IPS DF 4.7 (cell line): ENCODE measurements at regions not wholly inside any gene's neighbourhood (a gene's known extent, or its start where the extent isn't known, plus 50 kb on each side); places are given as distances from the start of the nearest gene placed in this dataset.

ENCODE experiments used
- DNase-seq: peaks from one replicate; pipeline ENCODE4 v3.0.0-alpha.2; 2013; ENCODE audit warnings: low spot score; ENCODE audit errors: extremely low read depth

- DNase-seq = no peak
Measured at GRCh38 chr6:120108061-120108795, 758.7 kb upstream of the MAN1A1 start.

DNA sequence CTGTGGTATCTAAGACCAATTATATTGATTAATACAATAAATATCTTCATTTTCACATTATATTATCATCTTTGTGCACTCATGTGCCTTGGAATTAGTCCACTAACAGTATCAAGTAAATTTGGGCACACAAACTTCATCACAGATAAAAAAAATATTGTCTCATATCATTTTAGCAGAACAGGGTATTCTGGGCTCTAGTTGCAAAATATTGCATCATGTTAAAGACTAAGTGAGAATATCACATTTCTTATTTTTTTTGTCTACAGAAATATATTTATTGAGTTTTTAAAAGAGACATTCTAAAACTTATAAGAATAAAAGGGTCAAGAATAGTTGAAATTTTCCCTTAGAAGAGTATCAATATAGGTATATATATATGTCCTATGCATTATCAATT is 754.1 kb upstream of the MAN1A1 start:
- no peak for DNase-seq

DNA sequence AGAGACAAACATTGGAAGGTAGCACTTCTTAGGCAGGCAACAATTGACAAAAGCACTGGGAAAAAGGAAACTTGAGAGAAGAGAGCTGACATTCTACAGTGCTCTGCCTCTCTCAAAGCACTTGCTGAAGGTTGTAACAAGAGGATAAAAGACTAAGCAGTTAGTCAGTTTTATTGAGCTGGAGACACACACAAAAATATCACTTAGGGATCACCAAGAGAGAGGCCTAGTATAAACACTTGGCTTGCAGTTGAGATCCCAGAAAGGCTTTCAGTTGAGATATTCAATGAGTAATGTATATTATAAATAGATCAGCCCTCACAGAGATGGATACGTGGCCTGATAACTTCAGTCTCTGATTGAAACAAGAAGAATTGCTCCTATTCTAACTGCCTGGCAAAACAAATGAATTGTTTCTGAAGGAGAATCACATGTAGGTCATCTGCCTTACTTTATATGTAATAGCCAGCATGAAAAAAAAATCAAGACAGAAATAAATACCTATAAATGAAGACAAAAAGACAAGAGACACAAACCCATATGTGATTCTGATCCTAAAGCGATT is 747.2 kb upstream of the MAN1A1 start:
- no peak for DNase-seq

- no peak for DNase-seq
Measured at GRCh38 chr6:120083186-120083585, 733.6 kb upstream of the MAN1A1 start.

DNA sequence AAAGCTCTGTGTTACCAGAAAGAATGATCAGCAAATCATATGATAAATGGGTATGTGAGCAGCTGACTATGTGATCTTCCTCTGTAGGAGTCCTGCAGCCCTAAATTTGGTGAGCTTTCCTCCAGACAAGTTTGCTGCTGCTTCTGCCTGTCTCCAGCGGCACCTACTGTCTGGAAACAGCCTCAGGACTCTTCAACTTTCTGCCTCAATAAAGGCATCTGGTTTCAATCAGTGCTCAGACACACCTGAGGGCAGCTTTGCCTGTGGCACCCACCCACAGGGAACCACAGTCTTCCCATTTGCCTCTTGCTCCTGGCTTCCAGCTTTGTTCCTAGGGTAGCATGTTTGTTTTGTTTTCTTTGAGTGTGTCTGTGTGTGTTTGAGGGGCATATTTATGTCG is 727.9 kb upstream of the MAN1A1 start:
- no peak for DNase-seq

GRCh38 chr6:120058410-120058809 is 708.8 kb upstream of the MAN1A1 start:
- no peak for DNase-seq

DNA sequence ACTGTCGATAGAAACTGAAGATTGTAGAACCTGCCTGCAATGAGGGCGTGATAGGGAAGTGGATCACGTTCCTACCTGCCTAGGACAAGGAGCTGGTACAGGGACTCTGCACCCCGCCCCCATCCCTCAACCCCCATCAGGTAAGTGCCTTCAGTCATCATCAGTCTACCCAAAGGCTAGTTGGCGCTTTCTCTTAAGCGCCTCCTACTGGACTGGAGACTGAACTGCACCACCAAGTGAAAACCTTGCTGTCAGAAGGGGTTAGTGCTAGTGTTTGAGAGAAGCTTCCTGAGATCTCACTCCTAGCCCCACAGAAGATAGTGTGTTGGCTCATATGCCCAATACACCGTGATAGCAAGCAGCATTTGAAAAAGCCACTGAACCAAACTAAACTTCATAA is 706.5 kb upstream of the MAN1A1 start:
- peak; percentile 25 for DNase-seq

- no peak for DNase-seq
Measured at GRCh38 chr6:120055071-120055470, 705.5 kb upstream of the MAN1A1 start.

DNA sequence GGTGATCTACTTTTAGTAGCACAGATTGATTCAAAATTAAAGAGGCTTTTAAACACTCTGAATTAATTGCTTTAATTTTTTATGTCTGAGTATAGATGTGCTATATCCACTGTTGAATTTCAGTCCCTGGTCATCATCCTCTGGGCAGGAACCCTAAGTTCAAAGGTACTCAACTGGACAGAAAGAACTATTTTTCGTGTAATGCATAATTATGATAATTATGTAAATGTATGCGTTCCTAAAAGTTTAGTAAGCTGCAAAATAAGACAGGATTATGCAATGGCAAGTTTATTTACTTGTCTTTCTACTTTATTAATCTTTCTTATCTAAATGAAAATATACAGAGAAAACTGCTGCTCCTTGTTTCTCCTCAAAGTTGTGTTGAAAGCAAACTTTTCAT is 690.1 kb upstream of the MAN1A1 start:
- DNase-seq = no peak

DNA sequence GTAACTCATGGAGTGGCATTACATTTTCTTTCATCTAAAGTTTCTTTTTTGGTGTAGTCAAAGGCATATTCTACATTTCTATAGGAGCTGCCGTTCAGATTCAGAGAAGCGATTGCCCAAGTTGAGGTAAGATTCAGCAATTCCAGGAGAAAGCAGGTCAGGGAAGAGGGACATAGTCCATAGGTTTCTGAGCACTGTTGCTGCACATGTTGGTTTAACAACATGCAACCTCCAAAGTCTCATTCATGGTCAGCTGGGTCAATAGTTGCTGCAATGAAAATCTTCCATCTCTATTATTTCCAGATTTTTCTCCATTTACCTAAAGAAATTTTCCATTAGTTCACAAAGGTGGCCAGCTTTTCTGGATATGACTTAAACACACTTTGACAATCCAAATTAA is 682.3 kb upstream of the MAN1A1 start:
- DNase-seq = no peak

DNA sequence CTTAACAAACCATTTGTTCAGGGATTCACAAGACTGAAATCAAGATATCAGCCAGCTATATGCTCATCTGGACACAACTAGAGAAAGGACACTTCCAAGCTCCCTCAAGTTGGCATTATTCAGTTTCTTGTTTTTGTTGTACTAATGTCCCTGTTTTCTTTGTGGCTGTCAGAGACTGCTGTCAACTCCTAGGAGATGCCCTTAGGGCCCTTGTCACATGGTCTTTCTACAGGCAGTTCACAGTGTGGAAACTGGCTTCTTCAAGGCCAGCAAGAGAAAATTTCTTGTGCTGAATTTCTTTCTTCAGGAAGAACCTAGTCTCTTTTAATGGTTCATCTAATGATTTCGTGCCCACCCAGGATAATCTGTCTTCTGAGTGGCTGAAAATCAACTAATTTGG is 677.2 kb upstream of the MAN1A1 start:
- no peak for DNase-seq

- no peak for DNase-seq
Measured at GRCh38 chr6:120010075-120010474, 660.5 kb upstream of the MAN1A1 start.

DNA sequence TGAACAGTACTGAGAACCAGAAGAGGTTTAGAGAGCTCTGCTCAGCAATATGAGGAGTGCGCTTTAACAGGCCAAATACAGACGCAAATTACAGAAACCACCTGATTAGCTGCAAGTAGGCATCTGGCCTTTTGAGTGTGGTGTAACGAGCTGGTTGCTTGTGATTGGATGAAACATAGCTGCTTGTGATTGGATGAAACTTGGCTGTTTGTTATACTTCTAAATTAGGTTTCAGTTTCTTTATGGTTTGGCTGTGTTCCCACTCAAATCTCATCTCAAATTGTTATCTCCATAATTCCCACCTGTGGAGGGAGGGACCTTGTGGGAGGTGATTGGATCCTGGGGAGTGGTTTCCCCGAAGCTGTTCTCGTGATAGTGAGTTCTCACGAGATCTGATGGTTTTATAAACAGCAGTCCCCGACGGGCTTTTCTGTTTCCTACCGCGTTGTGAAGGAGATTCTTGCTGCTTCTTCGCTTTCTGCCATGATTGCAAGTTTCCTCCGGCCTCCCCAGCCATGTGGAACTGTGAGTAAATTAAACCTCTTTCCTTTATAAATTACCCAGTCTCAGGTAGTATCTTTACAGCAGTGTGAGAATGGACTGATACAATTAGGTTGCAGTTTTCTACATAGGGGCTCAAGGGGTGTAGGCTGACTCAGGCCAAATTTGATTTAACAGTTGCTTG is 655.9 kb upstream of the MAN1A1 start:
- no peak for DNase-seq

GRCh38 chr6:119986934-119987549 is 637.5 kb upstream of the MAN1A1 start:
- DNase-seq = no peak

GRCh38 chr6:119985952-119986736 is 636.6 kb upstream of the MAN1A1 start:
- DNase-seq = no peak

GRCh38 chr6:119980802-119981201 is 631.2 kb upstream of the MAN1A1 start:
- DNase-seq = no peak

DNA sequence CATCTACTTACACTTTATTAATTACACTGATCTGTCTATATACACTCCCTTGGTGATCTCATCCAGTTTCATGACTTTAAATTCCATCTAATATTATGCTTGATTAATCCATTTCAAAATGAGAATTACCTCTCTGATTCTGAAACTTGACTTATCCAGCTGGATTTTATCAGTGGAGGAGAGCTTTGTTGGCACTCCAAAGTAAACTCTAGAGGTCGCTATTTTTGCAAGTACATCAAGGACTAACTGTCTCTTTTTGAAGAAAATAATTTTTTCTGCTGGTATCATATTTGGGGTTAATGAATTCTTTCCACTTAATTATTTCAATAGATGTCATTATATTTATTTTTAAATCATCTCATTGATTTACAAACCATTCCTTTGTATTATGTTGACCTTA is 630.3 kb upstream of the MAN1A1 start:
- DNase-seq = no peak

DNA sequence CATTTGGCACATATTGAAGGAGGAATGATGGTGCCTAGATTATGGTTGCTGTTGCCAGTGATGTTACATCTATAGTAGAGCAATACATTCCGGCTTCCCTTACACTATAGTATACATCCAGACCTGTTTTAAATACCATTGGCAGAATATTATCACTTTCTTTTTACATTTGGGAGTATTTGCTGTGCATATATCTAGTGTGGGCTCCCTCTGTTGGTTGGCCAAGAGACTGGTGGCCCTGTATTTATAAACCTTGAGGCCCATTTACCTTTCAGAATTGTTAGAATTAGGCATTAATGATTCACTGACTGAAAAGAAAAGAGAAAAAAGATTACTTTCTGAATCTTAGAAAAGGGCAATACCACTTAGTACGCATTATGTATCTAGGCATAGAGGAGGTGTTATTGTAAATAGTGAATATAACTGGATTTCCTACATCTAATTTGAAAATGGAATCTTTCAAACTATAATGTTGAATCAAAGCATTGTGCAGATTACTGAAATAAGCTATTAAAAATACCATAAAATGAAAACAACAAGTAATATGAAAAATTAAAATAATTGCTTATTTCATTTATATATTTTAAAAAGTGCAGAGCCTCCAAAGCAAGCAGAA is 628.8 kb upstream of the MAN1A1 start:
- DNase-seq = no peak

GRCh38 chr6:119974430-119975159 is 625.0 kb upstream of the MAN1A1 start:
- no peak for DNase-seq

DNA sequence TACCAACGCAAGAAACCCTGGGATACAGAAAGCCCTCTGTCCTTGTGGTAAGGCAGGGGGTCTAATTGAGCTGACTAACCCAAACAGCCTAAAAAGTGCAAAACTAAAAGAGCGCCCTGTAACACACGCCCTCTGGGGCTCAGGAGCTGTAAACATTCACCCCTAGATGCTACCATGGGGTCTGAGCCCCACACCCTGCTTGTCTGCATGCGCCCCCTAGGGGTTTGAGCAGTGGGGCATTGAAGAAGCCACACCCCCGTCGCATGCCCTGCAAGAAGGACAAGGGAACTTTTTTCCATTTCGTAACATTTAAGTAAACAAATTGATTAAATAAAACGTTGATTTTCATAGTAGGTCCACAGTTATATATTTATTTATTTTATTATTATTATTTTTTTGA is 616.9 kb upstream of the MAN1A1 start:
- DNase-seq = no peak

- DNase-seq = no peak
Measured at GRCh38 chr6:119965900-119966299, 616.3 kb upstream of the MAN1A1 start.
